GM12878 (cell line): ENCODE measurements at regions not wholly inside any gene's neighbourhood (a gene's known extent, or its start where the extent isn't known, plus 50 kb on each side); places are given as distances from the start of the nearest gene placed in this dataset.

Experiments used
- BCL11A ChIP-seq: IDR thresholded peaks from 2 replicates; pipeline ENCODE4 v1.6.1; 2011; ENCODE audit warnings: low read depth, low read length
- ETV6 ChIP-seq, 2 experiments: fragments of 450-650 bp in 1 of 2; IDR thresholded peaks in 1 of 2; conservative IDR thresholded peaks in 1 of 2; 2 replicates each; pipeline ENCODE4 v1.6.1; 2014; ENCODE audit warnings: antibody characterized with exemption in 1 of 2, borderline replicate concordance in 1 of 2, low read depth in 1 of 2, mild to moderate bottlenecking in 1 of 2, moderate library complexity in 1 of 2
- GATAD2B ChIP-seq: fragments of 450-650 bp; conservative IDR thresholded peaks from 2 replicates; pipeline ENCODE4 v1.6.1; 2017; ENCODE audit warnings: low read depth, mild to moderate bottlenecking, moderate library complexity
- HDAC6 ChIP-seq: fragments of 200-600 bp; sonication (generic); IDR thresholded peaks from one replicate; pipeline ENCODE4 v1.8.0; 2017; ENCODE audit warnings: antibody characterized with exemption; ENCODE audit not compliant: unreplicated experiment
- JUNB ChIP-seq: IDR thresholded peaks from 2 replicates; pipeline ENCODE4 v1.6.1; 2016; ENCODE audit warnings: antibody characterized with exemption, mild to moderate bottlenecking
- KLF5 ChIP-seq: fragments of 450-650 bp; IDR thresholded peaks from 2 replicates; pipeline ENCODE4 v1.6.1; 2014; ENCODE audit warnings: mild to moderate bottlenecking; ENCODE audit not compliant: partially characterized antibody
- MEF2A ChIP-seq: IDR thresholded peaks from 2 replicates; pipeline ENCODE4 v1.6.1; 2011; ENCODE audit warnings: low read depth, mild to moderate bottlenecking, low read length, moderate library complexity; ENCODE audit not compliant: insufficient read depth
- PAX5 ChIP-seq: IDR thresholded peaks from 2 replicates; pipeline ENCODE4 v1.6.1; 2011; ENCODE audit warnings: low read depth, low read length, borderline replicate concordance
- PML ChIP-seq: IDR thresholded peaks from 2 replicates; pipeline ENCODE4 v1.6.1; 2012; ENCODE audit warnings: low read length, inconsistent platforms
- POLR2A ChIP-seq: IDR thresholded peaks from 2 replicates; pipeline ENCODE4 v1.6.1; 2011; ENCODE audit warnings: low read depth, mild to moderate bottlenecking, low read length
- POLR2AphosphoS5 ChIP-seq: IDR thresholded peaks from 2 replicates; pipeline ENCODE4 v1.6.1; 2011; ENCODE audit warnings: mild to moderate bottlenecking, low read length, inconsistent platforms
- POU2F2 ChIP-seq: IDR thresholded peaks from 3 replicates; pipeline ENCODE4 v1.6.1; 2011; ENCODE audit warnings: low read depth, mild to moderate bottlenecking, low read length, borderline replicate concordance
- RAD21 ChIP-seq: IDR thresholded peaks from 2 replicates; pipeline ENCODE4 v1.6.1; 2011; ENCODE audit warnings: mild to moderate bottlenecking, low read depth, low read length, moderate library complexity; ENCODE audit not compliant: insufficient read depth
- RCOR1 ChIP-seq: conservative IDR thresholded peaks from 2 replicates; pipeline ENCODE4 v1.6.1; 2012; ENCODE audit warnings: low read depth, low read length, improper control_type of control experiment
- SMAD1 ChIP-seq: fragments of 450-650 bp; IDR thresholded peaks from 2 replicates; pipeline ENCODE4 v1.6.1; 2018; ENCODE audit warnings: mild to moderate bottlenecking, low read depth; ENCODE audit not compliant: partially characterized antibody
- SP1 ChIP-seq: IDR thresholded peaks from one replicate; pipeline ENCODE4 v1.6.1; 2011; ENCODE audit warnings: low read depth, low read length
- TARDBP ChIP-seq: IDR thresholded peaks from 2 replicates; pipeline ENCODE4 v1.6.1; 2016; ENCODE audit warnings: borderline replicate concordance
- WRNIP1 ChIP-seq: IDR thresholded peaks from 2 replicates; pipeline ENCODE4 v1.6.1; 2011; ENCODE audit warnings: low read depth, low read length, improper control_type of control experiment, borderline replicate concordance
- ZNF217 ChIP-seq: fragments of 450-650 bp; IDR thresholded peaks from 2 replicates; pipeline ENCODE4 v1.6.1; 2017; ENCODE audit warnings: antibody characterized with exemption, mild to moderate bottlenecking
- ZSCAN29 ChIP-seq: fragments of 450-650 bp; IDR thresholded peaks from 2 replicates; pipeline ENCODE4 v1.6.1; 2017; ENCODE audit warnings: mild to moderate bottlenecking, moderate library complexity
- TF ChIP-seq, protein P1 (sequence below): fragments of 450-650 bp; IDR thresholded peaks from 2 replicates; pipeline ENCODE4 v1.6.1; 2016; ENCODE audit warnings: mild to moderate bottlenecking, moderate library complexity, borderline replicate concordance
- TF ChIP-seq, protein P2 (sequence below): IDR thresholded peaks from 2 replicates; pipeline ENCODE4 v1.6.1; 2011; ENCODE audit warnings: borderline replicate concordance, low read depth, mild to moderate bottlenecking, moderate library complexity, mixed read lengths, low read length; ENCODE audit not compliant: insufficient read depth; ENCODE audit errors: extremely low read length
- TF ChIP-seq, protein P3 (sequence below): IDR thresholded peaks from 2 replicates; pipeline ENCODE4 v1.6.1; 2011; ENCODE audit warnings: mild to moderate bottlenecking, low read depth, low read length, moderate library complexity; ENCODE audit not compliant: insufficient replicate concordance
- TF ChIP-seq, protein P4 (sequence below): fragments of 150-350 bp; IDR thresholded peaks from 2 replicates; pipeline ENCODE4 v1.6.1; 2016; ENCODE audit warnings: low read depth, low read length

DNA sequence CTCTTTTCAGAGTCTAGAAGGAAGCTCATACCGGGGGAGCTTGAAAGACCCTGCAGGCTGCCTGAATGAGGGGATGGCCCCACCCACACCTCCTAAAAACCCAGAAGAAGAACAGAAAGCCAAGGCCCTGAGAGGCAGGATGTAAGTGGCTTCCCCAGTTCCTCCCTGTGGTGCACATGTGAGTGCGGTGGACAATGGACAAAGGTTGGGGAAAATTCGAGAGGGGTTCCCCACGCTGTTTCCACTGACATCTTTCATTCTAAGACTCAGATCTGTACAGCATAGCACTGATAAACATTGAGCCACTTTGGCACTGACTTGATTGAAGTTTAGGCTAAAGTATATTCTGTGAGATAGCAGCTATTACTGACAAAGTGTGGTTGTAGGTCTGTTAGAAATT lies 79.5 kb upstream of the UMPS start (continued):
- TF ChIP-seq ETV6 (conservative IDR thresholded peaks at IDR 0.05 in 1 of 2, IDR thresholded peaks at IDR 0.05 in 1 of 2; ENCODE audit: borderline replicate concordance in 1 of 2, low read depth in 1 of 2) (peak in 1 of 2 experiments; percentile 71; a peak in 2 of 4 replicates), ZSCAN29 (no peak), PML (no peak), RAD21 (no peak), BCL11A (peak; percentile 90), GATAD2B (peak; percentile 63), ZNF217 (no peak), POLR2A (no peak), HDAC6 (no peak), PAX5 (peak; percentile 92; the same call in 1 of the 2 replicates), MEF2A (peak; percentile 76), POLR2AphosphoS5 (no peak), POU2F2 (0 out of 3 replicates have a peak, but pooled peaks have one; percentile 72), SMAD1 (no peak), SP1 (peak; percentile 67), WRNIP1 (no peak), JUNB (no peak), TARDBP (no peak), RCOR1 (0 out of 2 replicates have a peak, but pooled peaks have one; percentile 58), KLF5 (no peak)
- TF ChIP-seq, protein P1, sequence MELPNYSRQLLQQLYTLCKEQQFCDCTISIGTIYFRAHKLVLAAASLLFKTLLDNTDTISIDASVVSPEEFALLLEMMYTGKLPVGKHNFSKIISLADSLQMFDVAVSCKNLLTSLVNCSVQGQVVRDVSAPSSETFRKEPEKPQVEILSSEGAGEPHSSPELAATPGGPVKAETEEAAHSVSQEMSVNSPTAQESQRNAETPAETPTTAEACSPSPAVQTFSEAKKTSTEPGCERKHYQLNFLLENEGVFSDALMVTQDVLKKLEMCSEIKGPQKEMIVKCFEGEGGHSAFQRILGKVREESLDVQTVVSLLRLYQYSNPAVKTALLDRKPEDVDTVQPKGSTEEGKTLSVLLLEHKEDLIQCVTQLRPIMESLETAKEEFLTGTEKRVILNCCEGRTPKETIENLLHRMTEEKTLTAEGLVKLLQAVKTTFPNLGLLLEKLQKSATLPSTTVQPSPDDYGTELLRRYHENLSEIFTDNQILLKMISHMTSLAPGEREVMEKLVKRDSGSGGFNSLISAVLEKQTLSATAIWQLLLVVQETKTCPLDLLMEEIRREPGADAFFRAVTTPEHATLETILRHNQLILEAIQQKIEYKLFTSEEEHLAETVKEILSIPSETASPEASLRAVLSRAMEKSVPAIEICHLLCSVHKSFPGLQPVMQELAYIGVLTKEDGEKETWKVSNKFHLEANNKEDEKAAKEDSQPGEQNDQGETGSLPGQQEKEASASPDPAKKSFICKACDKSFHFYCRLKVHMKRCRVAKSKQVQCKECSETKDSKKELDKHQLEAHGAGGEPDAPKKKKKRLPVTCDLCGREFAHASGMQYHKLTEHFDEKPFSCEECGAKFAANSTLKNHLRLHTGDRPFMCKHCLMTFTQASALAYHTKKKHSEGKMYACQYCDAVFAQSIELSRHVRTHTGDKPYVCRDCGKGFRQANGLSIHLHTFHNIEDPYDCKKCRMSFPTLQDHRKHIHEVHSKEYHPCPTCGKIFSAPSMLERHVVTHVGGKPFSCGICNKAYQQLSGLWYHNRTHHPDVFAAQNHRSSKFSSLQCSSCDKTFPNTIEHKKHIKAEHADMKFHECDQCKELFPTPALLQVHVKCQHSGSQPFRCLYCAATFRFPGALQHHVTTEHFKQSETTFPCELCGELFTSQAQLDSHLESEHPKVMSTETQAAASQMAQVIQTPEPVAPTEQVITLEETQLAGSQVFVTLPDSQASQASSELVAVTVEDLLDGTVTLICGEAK: no peak
- TF ChIP-seq, protein P2, sequence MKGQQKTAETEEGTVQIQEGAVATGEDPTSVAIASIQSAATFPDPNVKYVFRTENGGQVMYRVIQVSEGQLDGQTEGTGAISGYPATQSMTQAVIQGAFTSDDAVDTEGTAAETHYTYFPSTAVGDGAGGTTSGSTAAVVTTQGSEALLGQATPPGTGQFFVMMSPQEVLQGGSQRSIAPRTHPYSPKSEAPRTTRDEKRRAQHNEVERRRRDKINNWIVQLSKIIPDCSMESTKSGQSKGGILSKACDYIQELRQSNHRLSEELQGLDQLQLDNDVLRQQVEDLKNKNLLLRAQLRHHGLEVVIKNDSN: no peak
- TF ChIP-seq, protein P3, sequence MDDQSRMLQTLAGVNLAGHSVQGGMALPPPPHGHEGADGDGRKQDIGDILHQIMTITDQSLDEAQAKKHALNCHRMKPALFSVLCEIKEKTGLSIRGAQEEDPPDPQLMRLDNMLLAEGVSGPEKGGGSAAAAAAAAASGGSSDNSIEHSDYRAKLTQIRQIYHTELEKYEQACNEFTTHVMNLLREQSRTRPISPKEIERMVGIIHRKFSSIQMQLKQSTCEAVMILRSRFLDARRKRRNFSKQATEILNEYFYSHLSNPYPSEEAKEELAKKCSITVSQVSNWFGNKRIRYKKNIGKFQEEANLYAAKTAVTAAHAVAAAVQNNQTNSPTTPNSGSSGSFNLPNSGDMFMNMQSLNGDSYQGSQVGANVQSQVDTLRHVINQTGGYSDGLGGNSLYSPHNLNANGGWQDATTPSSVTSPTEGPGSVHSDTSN: no peak
- TF ChIP-seq, protein P4, sequence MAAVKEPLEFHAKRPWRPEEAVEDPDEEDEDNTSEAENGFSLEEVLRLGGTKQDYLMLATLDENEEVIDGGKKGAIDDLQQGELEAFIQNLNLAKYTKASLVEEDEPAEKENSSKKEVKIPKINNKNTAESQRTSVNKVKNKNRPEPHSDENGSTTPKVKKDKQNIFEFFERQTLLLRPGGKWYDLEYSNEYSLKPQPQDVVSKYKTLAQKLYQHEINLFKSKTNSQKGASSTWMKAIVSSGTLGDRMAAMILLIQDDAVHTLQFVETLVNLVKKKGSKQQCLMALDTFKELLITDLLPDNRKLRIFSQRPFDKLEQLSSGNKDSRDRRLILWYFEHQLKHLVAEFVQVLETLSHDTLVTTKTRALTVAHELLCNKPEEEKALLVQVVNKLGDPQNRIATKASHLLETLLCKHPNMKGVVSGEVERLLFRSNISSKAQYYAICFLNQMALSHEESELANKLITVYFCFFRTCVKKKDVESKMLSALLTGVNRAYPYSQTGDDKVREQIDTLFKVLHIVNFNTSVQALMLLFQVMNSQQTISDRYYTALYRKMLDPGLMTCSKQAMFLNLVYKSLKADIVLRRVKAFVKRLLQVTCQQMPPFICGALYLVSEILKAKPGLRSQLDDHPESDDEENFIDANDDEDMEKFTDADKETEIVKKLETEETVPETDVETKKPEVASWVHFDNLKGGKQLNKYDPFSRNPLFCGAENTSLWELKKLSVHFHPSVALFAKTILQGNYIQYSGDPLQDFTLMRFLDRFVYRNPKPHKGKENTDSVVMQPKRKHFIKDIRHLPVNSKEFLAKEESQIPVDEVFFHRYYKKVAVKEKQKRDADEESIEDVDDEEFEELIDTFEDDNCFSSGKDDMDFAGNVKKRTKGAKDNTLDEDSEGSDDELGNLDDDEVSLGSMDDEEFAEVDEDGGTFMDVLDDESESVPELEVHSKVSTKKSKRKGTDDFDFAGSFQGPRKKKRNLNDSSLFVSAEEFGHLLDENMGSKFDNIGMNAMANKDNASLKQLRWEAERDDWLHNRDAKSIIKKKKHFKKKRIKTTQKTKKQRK: no peak
